ENCODE measurements at regions not wholly inside any gene's neighbourhood (a gene's known extent, or its start where the extent isn't known, plus 50 kb on each side); places are given as distances from the start of the nearest gene placed in this dataset.

GRCh38 chr4:187366530-187366929, 629.0 kb upstream of the ZFP42 start:
- no peak for TF ChIP-seq CTCF (conservative IDR thresholded peaks at IDR 0.05; ENCODE audit: low read depth, low read length)
- no peak for TF ChIP-seq EZH2 (IDR thresholded peaks at IDR 0.05; ENCODE audit: borderline replicate concordance, low read depth, low read length, poor library complexity, severe bottlenecking)

Data from A673 (cell line).